CD8-positive, alpha-beta memory T cell (primary cell): ENCODE measurements at regions not wholly inside any gene's neighbourhood (a gene's known extent, or its start where the extent isn't known, plus 50 kb on each side); places are given as distances from the start of the nearest gene placed in this dataset.
"Not testable (repeated sequence)": the region's sequence is repeated elsewhere in the genome, so short reads cannot be mapped to it uniquely, and the experiment has no call there.

ENCODE experiments used
- CTCF ChIA-PET: fragments of 350-600 bp; sonication (Branson Sonifier 250); formaldehyde crosslinking; loops from one replicate; lab custom pipeline; 2021; ENCODE audit warnings: antibody characterized with exemption; lab: Charles Lee
- POLR2A ChIA-PET: fragments of 350-600 bp; sonication (Branson Sonifier 250); formaldehyde crosslinking; loops from one replicate; lab custom pipeline; 2021; ENCODE audit warnings: antibody characterized with exemption; lab: Charles Lee
- DNase-seq, 5 donors: peaks; one replicate each; pipeline versions ENCODE4 v3.0.0 to v3.0.0-alpha.2; 2020 to 2022; ENCODE audit warnings: mixed read lengths in 1 of 5
- H3K27ac ChIP-seq: one replicate; pipeline ENCODE4 v1.7.0; 2013; ENCODE audit warnings: low read depth, mild to moderate bottlenecking, low read length, moderate library complexity
- H3K27me3 ChIP-seq: 2 replicates; pipeline ENCODE4 v1.7.0; 2013; ENCODE audit warnings: low read length, mild to moderate bottlenecking; ENCODE audit not compliant: insufficient read depth, poor library complexity, severe bottlenecking
- H3K36me3 ChIP-seq: 2 replicates; pipeline ENCODE4 v1.7.0; 2013; ENCODE audit warnings: mild to moderate bottlenecking, low read length, moderate library complexity; ENCODE audit not compliant: insufficient read depth
- H3K4me1 ChIP-seq: 2 replicates; pipeline ENCODE4 v1.7.0; 2013; ENCODE audit warnings: mild to moderate bottlenecking, low read length, moderate library complexity; ENCODE audit not compliant: insufficient read depth
- H3K4me3 ChIP-seq: 2 replicates; pipeline ENCODE4 v1.7.0; 2013; ENCODE audit warnings: mild to moderate bottlenecking, low read length
- H3K9me3 ChIP-seq: 2 replicates; pipeline ENCODE4 v1.7.0; 2013; ENCODE audit warnings: mild to moderate bottlenecking, low read length
- H3K27ac Mint-ChIP-seq, 8 donors: one replicate each; pipeline ENCODE4 v1.8.0; 2020 to 2021; ENCODE audit warnings: mixed read lengths in 8 of 8, mild to moderate bottlenecking in 6 of 8, inconsistent platforms in 3 of 8, moderate library complexity in 3 of 8
- H3K27me3 Mint-ChIP-seq, 2 donors: one replicate each; pipeline ENCODE4 v1.8.0; 2020 to 2021; ENCODE audit warnings: mixed read lengths in 2 of 2, mild to moderate bottlenecking in 1 of 2, moderate library complexity in 1 of 2
- H3K36me3 Mint-ChIP-seq, 3 donors: one replicate each; pipeline ENCODE4 v1.8.0; 2020 to 2021; ENCODE audit warnings: mixed read lengths in 3 of 3, inconsistent platforms in 1 of 3, mild to moderate bottlenecking in 1 of 3
- H3K4me1 Mint-ChIP-seq, 3 donors: one replicate each; pipeline ENCODE4 v1.8.0; 2020 to 2021; ENCODE audit warnings: mixed read lengths in 3 of 3, inconsistent platforms in 1 of 3, mild to moderate bottlenecking in 1 of 3
- H3K4me3 Mint-ChIP-seq, 7 donors: one replicate each; pipeline ENCODE4 v1.8.0; 2020 to 2021; ENCODE audit warnings: mixed read lengths in 7 of 7, mild to moderate bottlenecking in 6 of 7, moderate library complexity in 4 of 7, inconsistent platforms in 2 of 7
- H3K9me3 Mint-ChIP-seq, 5 donors: one replicate each; pipeline ENCODE4 v1.8.0; 2020 to 2022; ENCODE audit warnings: mixed read lengths in 5 of 5, mild to moderate bottlenecking in 3 of 5, moderate library complexity in 2 of 5, inconsistent platforms in 1 of 5

- H3K27ac Mint-ChIP-seq, H3K36me3 Mint-ChIP-seq: not testable (repeated sequence)
Measured at GRCh38 chr7:155397758-155398714, 59.9 kb upstream of the EN2 start.

GRCh38 chr7:155398944-155399343 is 59.0 kb upstream of the EN2 start:
- Histone ChIP-seq H3K4me1 (no peaks in the 10 kb centered on the region), H3K36me3 (no peaks in the 10 kb centered on the region), H3K27me3 (no peaks in the 10 kb centered on the region), H3K4me3 (no peak overlapping the region), H3K9me3 (no peaks in the 10 kb centered on the region), H3K27ac (no peak overlapping the region)
- H3K9me3 Mint-ChIP-seq: peaks cover 0 to 7% (median 0%) of the 10 kb centered on the region in 5 donors
- H3K4me1 Mint-ChIP-seq: no peaks in the 10 kb centered on the region
- H3K27ac Mint-ChIP-seq: no peak overlapping the region
- POLR2A ChIA-PET: no interaction called here
- H3K27me3 Mint-ChIP-seq: peaks cover 24 to 55% of the 10 kb centered on the region in 2 donors
- H3K36me3 Mint-ChIP-seq: peaks cover 0 to 5% (median 0%) of the 10 kb centered on the region in 3 donors
- no peak overlapping the region for H3K4me3 Mint-ChIP-seq
- CTCF ChIA-PET: no interaction called here
- DNase-seq: no peak

More at GRCh38 chr7:155397758-155398714, 59.9 kb upstream of the EN2 start:
- H3K4me1 Mint-ChIP-seq, H3K9me3 ChIP-seq, H3K9me3 Mint-ChIP-seq, H3K27me3 ChIP-seq, CTCF ChIA-PET, DNase-seq, H3K4me3 Mint-ChIP-seq, H3K27ac ChIP-seq, H3K4me1 ChIP-seq, H3K36me3 ChIP-seq, H3K4me3 ChIP-seq, POLR2A ChIA-PET: not testable (repeated sequence)
- H3K27me3 Mint-ChIP-seq: peaks cover 20 to 53% of the 10 kb centered on the region in 2 donors

- Histone ChIP-seq H3K27me3 (no peaks in the 10 kb centered on the region), H3K4me3 (no peak overlapping the region), H3K4me1 (no peaks in the 10 kb centered on the region), H3K36me3 (no peaks in the 10 kb centered on the region), H3K27ac (no peak overlapping the region), H3K9me3 (no peaks in the 10 kb centered on the region)
- CTCF ChIA-PET: no interaction called here
- POLR2A ChIA-PET: no interaction called here
- Mint-ChIP-seq H3K27me3 (peaks cover 28 to 54% of the 10 kb centered on the region in 2 donors), H3K36me3 (peaks cover 0 to 5% (median 0%) of the 10 kb centered on the region in 3 donors), H3K9me3 (peaks cover 0 to 6% (median 0%) of the 10 kb centered on the region in 5 donors), H3K4me3 (no peak overlapping the region), H3K4me1 (no peaks in the 10 kb centered on the region), H3K27ac (no peak overlapping the region)
- no peak for DNase-seq
Measured at GRCh38 chr7:155399577-155399976, 58.4 kb upstream of the EN2 start.

- peaks cover 3% of the 10 kb centered on the region for H3K27me3 ChIP-seq
- H3K9me3 ChIP-seq: no peaks in the 10 kb centered on the region
- H3K27me3 Mint-ChIP-seq: peaks cover 39 to 44% of the 10 kb centered on the region in 2 donors
- no peak overlapping the region for H3K4me3 ChIP-seq
- POLR2A ChIA-PET: no interaction called here
- H3K27ac Mint-ChIP-seq: no peak overlapping the region
- CTCF ChIA-PET: no interaction called here
- no peak overlapping the region for H3K4me3 Mint-ChIP-seq
- no peak overlapping the region for H3K27ac ChIP-seq
- peaks cover 0 to 5% (median 0%) of the 10 kb centered on the region in 3 donors for H3K36me3 Mint-ChIP-seq
- peaks cover 0 to 4% (median 0%) of the 10 kb centered on the region in 5 donors for H3K9me3 Mint-ChIP-seq
- no peak for DNase-seq
- no peaks in the 10 kb centered on the region for H3K36me3 ChIP-seq
- peaks cover 4 to 6% (median 4%) of the 10 kb centered on the region in 3 donors for H3K4me1 Mint-ChIP-seq
- H3K4me1 ChIP-seq: no peaks in the 10 kb centered on the region
Measured at GRCh38 chr7:155401231-155401630, 56.7 kb upstream of the EN2 start.

- DNase-seq: no peak
- Mint-ChIP-seq H3K4me1 (peaks cover 5 to 6% (median 5%) of the 10 kb centered on the region in 3 donors), H3K27ac (no peak overlapping the region), H3K36me3 (peaks cover 0 to 5% (median 0%) of the 10 kb centered on the region in 3 donors), H3K4me3 (no peak overlapping the region), H3K27me3 (peaks cover 39 to 45% of the 10 kb centered on the region in 2 donors), H3K9me3 (peaks cover 0 to 2% (median 0%) of the 10 kb centered on the region in 5 donors)
- CTCF ChIA-PET: no interaction called here
- Histone ChIP-seq H3K27ac (no peak overlapping the region), H3K4me1 (no peaks in the 10 kb centered on the region), H3K36me3 (no peaks in the 10 kb centered on the region), H3K9me3 (no peaks in the 10 kb centered on the region), H3K4me3 (no peak overlapping the region), H3K27me3 (peaks cover 5% of the 10 kb centered on the region)
- POLR2A ChIA-PET: no interaction called here
Measured at GRCh38 chr7:155401884-155402283, 56.0 kb upstream of the EN2 start.

- H3K36me3 Mint-ChIP-seq: peaks cover 0 to 5% (median 0%) of the 10 kb centered on the region in 3 donors
- Histone ChIP-seq H3K27ac (no peak overlapping the region), H3K36me3 (no peaks in the 10 kb centered on the region), H3K27me3 (peaks cover 5% of the 10 kb centered on the region), H3K4me1 (no peaks in the 10 kb centered on the region), H3K9me3 (no peaks in the 10 kb centered on the region), H3K4me3 (no peak overlapping the region)
- peaks cover 39 to 45% of the 10 kb centered on the region in 2 donors for H3K27me3 Mint-ChIP-seq
- DNase-seq: no peak
- H3K4me1 Mint-ChIP-seq: peaks cover 5 to 6% (median 5%) of the 10 kb centered on the region in 3 donors
- no peak overlapping the region for H3K4me3 Mint-ChIP-seq
- POLR2A ChIA-PET: no interaction called here
- CTCF ChIA-PET: no interaction called here
- no peak overlapping the region for H3K27ac Mint-ChIP-seq
- peaks cover 0 to 2% (median 0%) of the 10 kb centered on the region in 5 donors for H3K9me3 Mint-ChIP-seq
Measured at GRCh38 chr7:155402941-155403340, 55.0 kb upstream of the EN2 start.

- Mint-ChIP-seq H3K27me3 (peaks cover 41 to 49% of the 10 kb centered on the region in 2 donors), H3K36me3 (peaks cover 0 to 5% (median 0%) of the 10 kb centered on the region in 3 donors), H3K4me3 (no peak overlapping the region), H3K9me3 (peaks cover 0 to 4% (median 0%) of the 10 kb centered on the region in 5 donors), H3K27ac (no peak overlapping the region), H3K4me1 (peaks cover 7 to 13% (median 10%) of the 10 kb centered on the region in 3 donors)
- ChIA-PET CTCF (no interaction called here), POLR2A (no interaction called here)
- Histone ChIP-seq H3K27ac (no peak overlapping the region), H3K4me1 (no peaks in the 10 kb centered on the region), H3K4me3 (no peak overlapping the region), H3K9me3 (no peaks in the 10 kb centered on the region), H3K36me3 (no peaks in the 10 kb centered on the region), H3K27me3 (peaks cover 5% of the 10 kb centered on the region)
- no peak for DNase-seq
Measured at GRCh38 chr7:155404976-155405375, 53.0 kb upstream of the EN2 start.
